Activated gamma-delta T cell treated with anti-CD3 and anti-CD28 coated beads, Interleukin-2, amount 50 U/mL, for 16 hours (primary cell): ENCODE measurements at regions not wholly inside any gene's neighbourhood (a gene's known extent, or its start where the extent isn't known, plus 50 kb on each side); places are given as distances from the start of the nearest gene placed in this dataset.
"Not testable (repeated sequence)": the region's sequence is repeated elsewhere in the genome, so short reads cannot be mapped to it uniquely, and the experiment has no call there.

Experiments
- DNase-seq: peaks from one replicate; pipeline ENCODE4 v3.0.0-alpha.2; 2020; ENCODE audit warnings: low read depth

DNA sequence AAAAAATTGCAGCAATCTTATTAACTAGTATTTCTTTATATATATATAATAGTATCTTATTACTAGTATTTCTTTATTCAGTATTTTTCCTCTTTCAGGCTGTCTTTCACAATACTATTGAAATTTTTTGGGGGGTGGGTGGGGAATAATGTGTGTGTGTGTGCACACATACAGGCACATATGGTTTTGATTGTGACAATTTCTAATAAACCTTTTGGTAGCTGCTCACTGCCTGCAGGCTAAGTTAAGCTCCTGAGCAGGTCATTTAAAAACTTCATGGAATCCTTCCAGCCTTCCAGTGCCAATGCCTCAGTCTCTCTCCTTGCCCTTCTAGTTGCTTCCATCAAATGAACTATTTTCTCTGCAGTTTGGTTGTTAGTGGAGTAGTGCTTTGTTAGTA is 490.1 kb downstream of the PCNX1 start:
- no peak for DNase-seq

DNA sequence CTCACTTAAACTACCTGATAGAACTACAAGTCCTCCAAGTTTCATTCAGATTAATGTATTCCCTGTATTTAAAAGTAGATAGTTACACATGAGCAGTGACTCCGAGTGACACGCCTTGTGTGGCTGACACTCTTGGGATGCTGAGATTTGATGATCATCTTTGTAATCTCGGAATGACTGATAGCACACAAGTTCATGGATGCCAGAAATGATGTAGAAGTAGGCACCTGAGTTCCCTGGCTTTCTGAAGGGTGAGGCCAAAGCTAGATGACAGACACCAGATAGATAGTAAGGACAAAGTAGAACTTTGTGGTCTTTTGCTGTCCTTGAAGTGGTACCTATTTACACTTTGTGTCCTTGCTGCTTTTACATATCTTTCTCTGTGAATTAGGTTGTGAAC is 491.2 kb downstream of the PCNX1 start:
- DNase-seq, result no peak

DNA sequence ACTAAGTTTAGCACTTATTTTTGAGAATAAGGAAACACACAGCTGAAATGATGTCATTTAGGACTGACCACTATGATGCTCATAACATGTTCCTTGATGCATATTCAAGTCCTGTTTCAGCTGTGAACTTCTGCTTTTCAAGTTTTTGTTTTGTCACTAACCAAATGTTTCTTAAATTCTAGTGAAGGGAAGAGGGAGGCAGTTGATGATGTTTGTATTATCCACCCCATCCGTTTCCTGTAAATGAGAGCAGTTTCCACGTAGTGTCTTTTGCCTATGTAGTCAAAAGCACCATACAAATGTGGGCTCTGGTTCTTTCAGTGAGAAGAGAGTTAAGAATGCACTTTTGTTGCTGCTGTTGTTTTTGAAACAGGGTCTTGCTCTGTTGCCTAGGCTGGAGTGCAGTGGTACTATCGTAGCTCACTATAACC is 491.8 kb downstream of the PCNX1 start:
- no peak for DNase-seq

- no peak for DNase-seq
These were observed 493.6 kb downstream of the PCNX1 start for GRCh38 chr14:71400871-71401321.

- not testable (repeated sequence) for DNase-seq
These were observed 495.2 kb downstream of the PCNX1 start for GRCh38 chr14:71402415-71402814.

DNA sequence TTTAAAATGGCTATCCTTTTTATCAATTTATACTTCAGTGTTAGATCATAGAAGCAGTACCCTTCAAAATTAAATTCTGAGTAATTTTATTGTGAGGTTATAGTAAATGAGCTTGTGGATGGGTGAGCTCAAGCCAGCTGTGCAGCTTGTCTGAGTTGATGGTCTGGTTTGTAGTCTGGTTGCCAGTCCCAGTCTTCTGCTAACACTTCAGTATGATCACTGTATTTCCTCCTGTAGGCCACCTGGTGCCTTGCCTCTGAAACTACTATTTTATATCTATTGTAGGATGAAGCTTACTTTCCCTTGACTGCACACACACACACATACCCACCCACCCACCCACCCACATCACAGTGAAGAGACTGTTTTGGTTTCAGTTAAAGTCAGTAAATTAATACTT is 496.4 kb downstream of the PCNX1 start:
- DNase-seq, result peak; percentile 3

DNA sequence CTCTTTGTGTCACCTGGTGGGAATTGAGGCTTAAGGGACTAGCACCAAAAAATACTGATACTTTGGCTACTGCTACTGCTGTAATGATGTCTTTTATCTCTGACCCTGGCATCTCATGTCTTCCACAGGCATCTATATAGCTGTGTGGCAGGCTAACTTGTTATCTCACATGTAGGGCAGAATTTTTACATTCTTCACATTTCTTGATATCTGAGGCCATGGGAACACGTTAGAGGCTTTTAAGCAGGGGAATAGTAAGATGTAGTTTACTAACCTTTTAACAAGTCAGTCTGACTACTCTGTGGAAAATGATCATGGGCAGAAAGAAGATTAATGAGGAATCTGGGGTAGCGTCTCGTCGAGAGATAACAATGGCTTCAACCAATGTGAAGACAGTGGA is 498.4 kb downstream of the PCNX1 start:
- DNase-seq, result no peak

DNA sequence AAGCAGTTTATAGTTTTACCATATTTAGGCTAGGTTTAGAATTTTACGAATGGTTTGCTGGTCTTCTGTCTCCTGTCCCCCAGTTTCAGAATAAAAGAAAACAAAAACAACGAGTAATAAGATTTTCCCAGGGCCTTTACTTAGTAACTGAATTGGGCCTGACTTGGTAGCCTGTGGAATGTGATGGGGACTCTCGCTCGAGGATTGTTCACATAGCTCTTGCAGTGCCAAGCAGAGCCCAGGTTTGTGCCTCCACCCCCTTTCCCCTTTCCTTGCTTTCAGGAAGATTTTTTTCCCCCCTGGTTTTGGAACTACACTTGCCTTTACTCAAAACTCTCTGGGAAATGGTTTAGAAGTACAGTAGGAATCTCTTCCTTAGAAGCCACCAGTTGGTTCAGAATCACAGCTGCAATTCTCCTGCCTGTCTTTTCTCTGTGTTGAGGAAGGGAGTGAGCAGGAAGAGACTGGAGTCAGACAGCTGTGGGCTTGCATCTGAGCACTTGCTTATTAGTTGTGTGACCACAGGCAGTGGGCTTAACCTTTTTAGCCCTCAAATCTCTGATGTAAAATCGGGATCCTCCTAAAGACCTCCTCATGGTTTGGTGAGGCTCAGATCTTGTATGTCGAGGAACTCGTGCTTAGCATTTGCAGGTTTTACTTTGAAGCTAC is 501.2 kb downstream of the PCNX1 start:
- no peak for DNase-seq

DNA sequence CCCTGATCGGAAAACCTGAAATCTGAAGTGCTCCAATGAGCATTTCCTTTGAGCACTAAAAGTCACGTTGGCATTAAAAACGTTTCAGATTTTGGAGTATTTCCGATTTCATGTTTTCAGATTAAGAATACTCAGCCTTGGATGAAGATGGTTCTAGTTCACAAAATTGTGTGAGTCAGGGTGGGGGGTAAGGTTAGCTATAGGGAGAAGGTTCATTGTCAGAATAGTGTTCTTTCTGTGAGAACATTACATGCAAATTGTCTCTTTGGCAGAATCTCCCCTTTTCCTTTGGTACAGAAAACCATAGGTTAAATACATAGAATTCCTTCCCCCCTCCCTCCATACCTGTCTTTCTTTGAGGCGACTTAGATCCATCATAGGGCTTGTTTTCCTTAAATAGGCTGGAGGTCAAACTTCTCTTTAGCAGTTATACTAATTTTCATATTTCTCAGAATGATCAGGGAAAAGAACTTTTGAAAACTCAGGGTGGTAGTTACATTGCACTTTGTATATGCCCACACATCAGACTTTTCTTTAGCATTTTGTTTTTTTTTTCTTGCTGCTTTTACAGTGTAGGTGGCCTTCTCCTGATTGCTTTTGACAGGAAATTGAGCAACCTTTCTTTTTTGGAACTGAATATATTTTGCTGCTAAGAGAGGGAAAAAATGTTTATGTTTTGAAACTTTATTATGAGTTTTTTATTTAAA is 503.5 kb downstream of the PCNX1 start:
- no peak for DNase-seq

DNA sequence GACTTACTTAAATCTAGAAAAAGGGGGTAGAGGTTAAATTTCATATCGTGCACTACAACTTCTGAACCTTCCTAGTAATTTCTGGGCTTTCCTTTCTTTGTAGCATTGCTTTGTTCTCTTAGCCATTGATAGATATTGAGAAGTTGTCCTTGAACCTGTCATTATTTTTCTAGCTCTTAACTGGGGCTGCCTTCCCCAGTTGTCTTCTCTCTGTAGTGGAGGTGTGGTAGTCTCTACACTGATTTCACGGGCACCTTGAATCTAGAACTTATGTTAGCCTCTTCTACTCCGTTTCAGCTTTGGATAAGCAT is 504.0 kb downstream of the PCNX1 start:
- no peak for DNase-seq

GRCh38 chr14:71411738-71412137 is 504.5 kb downstream of the PCNX1 start:
- no peak for DNase-seq

DNA sequence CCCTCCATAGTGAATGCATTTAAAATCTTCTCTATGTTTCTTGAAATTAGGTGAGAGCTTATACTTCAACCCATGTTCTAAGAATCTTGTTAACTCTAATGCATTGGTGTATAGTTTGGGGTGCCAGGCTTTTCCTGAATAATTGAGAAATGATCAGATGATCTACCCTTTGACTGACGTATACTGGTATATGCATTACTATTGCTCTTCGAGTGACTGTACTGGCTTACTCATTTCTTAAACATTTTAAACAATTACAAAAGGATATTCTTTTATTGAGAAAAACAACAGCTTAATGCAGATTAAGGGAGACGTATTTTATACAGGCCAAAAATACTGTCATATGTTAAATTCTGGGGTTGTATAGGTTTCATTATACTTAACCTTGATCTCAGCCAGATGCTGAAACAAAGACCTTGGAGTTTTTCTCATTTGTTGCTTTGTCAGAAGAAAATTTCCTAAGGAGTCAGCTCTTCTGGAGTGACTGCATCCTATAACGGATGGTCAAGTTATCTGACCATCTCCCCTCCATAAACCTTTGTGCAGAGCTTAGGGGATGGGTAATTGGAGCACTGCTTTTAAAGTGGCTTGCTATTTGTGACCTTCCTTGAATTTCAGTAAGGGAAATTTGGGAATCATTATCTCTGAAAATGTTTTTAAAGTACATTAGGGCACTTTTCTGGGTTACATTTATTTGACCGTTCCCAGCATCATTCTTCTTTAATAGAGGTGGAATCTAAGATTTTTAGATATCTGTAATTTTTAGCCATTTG is 507.6 kb downstream of the PCNX1 start:
- DNase-seq, result no peak

GRCh38 chr14:71415404-71415690 is 508.1 kb downstream of the PCNX1 start:
- DNase-seq, result no peak

DNA sequence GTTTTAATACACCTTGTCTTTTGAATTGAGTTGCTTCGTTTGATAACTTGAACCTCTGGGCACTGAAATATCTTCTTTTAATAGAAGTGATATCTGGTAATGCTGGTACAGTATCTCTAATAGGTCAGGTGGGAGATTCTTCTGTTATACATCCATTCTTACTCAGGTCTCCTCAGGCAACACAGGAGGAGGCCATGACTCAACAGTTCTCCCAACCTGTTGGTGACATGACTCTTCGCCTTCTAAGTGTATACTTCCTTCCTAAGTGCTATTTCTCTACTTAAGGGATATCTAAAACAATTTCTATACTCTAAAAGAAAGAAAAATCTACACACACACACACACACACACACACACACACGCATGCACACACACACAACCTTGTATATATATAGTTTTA is 509.1 kb downstream of the PCNX1 start:
- DNase-seq, result no peak

DNA sequence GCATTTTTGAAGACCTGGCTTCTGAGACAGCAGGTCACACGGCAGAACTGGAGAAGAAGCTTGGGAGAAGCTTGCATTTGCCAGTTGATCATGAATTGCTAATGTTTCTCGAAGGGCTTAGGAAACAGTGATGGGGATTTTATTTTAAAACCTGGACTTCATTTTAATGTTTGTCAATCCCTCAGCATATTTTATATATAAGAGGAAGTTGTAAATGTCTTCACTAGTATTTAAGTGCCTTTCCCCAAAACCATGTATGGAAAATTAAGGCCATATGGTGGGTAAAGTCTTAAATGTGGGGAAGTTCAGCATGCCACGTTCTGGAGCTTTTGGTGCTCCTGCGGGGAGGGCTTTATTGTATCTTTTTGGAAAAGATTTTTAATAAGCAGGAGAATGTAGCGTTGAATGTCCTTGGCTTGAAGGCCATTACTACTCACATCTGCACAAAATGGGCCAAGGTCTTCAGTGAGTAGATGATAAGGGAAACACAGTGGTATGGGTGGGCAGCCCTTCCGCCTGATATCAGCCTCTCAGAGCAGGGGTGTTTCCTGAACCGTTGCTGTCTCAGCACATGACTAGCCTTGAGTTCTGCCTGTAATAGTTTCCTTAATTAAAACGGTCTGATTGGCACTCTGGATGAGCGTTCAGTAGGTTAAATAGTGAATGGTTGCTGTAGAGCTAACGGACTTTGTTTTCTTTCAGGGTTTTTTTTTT is 511.4 kb downstream of the PCNX1 start:
- DNase-seq, result no peak

DNA sequence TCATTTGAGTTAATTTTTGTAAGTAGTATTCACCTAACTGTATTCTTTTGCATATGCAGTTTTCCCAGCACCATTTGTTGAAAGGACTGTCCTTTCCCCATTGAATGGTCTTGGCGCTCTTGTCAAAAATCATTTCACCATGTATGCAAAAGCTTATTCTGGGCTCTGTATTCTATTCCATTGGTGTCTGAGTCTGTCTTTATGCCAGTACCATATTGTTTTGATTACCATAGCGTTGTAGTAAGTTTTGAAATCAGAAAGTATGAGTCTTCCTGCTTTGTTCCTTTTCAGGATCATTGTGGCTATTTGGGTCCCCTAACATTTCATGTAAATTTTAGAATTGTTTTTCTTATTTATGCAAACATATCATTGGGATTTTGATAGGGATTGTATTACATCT is 508.7 kb upstream of the RGS6 start:
- no peak for DNase-seq

DNA sequence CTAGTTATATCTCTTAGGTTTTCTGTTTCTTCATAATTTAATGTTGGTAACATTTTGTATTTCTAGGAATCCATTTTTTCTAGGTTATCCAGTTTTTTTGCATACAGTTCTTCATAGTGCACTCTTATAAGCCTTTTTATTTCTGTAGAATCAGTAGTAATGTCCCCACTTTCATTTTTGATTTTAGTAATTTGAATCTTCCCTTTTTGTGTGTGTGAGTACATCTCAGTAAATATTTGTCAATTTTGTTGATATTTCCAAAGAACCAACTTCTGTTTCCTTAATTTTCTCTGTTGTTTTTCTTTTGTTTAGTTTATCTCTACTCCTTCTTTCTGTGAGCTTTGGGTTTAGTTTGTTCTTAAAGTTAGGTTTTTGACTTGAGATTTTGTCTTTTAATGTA is 507.3 kb upstream of the RGS6 start:
- DNase-seq, result no peak

- no peak for DNase-seq
These were observed 506.2 kb upstream of the RGS6 start for GRCh38 chr14:71426001-71426400.

DNA sequence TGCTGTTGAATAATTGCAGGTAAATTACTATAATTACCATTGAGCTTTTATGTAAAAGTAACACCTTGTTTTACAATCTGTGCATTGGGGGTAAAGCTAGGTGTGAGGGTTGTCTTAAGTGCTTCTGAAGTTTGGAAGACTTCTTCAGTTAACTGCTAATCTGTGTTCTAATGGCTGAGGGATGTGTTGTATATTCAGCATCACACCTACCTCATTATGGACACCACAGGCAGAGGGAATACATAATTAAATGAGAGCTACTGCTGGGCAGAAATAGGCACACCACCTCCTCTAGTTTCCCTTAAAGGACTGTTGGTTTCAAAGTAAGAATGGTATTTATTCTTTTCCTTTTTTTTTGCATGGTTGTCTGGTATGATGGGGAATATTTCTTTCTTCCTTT is 502.3 kb upstream of the RGS6 start:
- no peak for DNase-seq

DNA sequence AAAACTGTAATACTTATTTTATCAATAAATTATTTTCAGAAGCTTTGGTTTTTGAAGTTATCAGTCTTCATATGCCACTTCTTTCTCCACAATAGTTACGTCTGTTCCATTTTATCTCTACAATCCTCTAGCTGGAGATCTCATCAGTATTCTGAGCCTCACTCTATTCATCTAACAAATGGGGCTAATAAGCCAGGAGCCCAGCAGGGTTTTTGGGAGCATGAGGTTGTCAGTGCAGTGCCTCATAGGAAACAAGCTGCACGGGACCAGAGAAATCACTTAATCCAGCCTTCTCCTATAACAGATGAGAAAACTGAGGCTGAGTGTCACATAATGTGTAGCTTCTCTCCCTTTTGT is 501.9 kb upstream of the RGS6 start:
- no peak for DNase-seq

GRCh38 chr14:71430678-71431376 is 501.4 kb upstream of the RGS6 start:
- DNase-seq, result no peak

DNA sequence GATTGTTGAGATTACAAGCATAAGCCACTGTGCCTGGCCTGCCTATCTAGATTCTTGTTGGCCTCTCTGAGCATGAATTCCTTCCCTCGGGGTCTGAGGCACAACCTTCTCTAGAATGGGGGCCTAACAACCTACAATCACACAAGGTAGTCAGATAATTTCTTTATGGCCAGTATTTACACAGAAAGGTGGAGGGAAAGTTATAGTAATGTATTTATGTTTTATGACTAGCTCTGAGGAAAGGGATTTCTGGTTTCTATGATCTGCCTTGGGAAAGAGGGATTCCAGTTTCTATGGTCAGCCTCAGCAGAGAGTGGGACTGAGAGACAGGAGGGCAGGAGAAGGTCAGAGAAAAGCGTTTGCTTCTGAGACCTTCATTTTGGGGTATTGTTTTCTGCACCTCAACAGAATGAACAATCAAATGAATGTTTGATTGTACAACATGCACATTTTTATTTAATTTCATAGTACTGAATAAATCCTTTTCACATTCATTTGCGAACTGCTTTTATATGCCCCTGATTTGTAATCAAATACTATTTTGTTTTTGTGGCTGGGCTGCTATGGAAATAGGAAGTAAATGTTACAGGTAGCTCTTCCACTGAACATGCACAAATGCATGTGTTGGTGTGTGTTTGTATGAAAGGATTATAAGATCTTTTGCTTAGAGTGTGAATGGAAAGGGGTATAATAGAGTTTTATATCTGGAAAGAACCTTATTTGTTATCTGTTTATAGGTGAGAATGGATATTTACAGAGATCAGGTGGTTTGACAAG is 499.7 kb upstream of the RGS6 start:
- no peak for DNase-seq
